DOHH2 (cell line): ENCODE measurements at regions not wholly inside any gene's neighbourhood (a gene's known extent, or its start where the extent isn't known, plus 50 kb on each side); places are given as distances from the start of the nearest gene placed in this dataset.
"Not testable (repeated sequence)": the region's sequence is repeated elsewhere in the genome, so short reads cannot be mapped to it uniquely, and the experiment has no call there.

Experiments used
- CTCF ChIP-seq: fragments of 200-600 bp; sonication (generic); IDR thresholded peaks from one replicate; pipeline ENCODE4 v1.5.1; 2014; ENCODE audit warnings: antibody characterized with exemption, mild to moderate bottlenecking, low read depth, low read length; ENCODE audit not compliant: poor library complexity, severe bottlenecking
- EZH2phosphoT487 ChIP-seq: fragments of 200-600 bp; sonication (generic); IDR thresholded peaks from 2 replicates; pipeline ENCODE4 v1.6.1; 2017; ENCODE audit warnings: borderline replicate concordance, mild to moderate bottlenecking, antibody characterized with exemption, low read length, moderate library complexity, mixed read lengths

- not testable (repeated sequence) for TF ChIP-seq CTCF, EZH2phosphoT487
Observed at GRCh38 chr20:4624675-4625336, 61.5 kb upstream of the PRNP start.
